Mucosa of descending colon (tissue), 3 donors: ENCODE measurements at regions not wholly inside any gene's neighbourhood (a gene's known extent, or its start where the extent isn't known, plus 50 kb on each side); places are given as distances from the start of the nearest gene placed in this dataset.

Experiments
- ATAC-seq: fragments of 200-7000 bp; cut with Tn5 transposase; one replicate; pipeline ENCODE4 v1.9.1; 2020; ENCODE audit warnings: mild to moderate bottlenecking, moderate library complexity
- DNase-seq, 3 donors: peaks; one replicate each; pipeline ENCODE4 v3.0.0-alpha.2; 2020
- H3K36me3 ChIP-seq: fragments of 200-600 bp; one replicate; pipeline ENCODE4 v1.8.0; 2021; ENCODE audit warnings: low read depth, mild to moderate bottlenecking
- H3K4me1 ChIP-seq: fragments of 200-600 bp; one replicate; pipeline ENCODE4 v1.8.0; 2021; ENCODE audit warnings: low read depth, mild to moderate bottlenecking
- H3K4me3 ChIP-seq: fragments of 200-600 bp; one replicate; pipeline ENCODE4 v1.8.0; 2021; ENCODE audit warnings: mild to moderate bottlenecking
- H3K9me3 ChIP-seq: fragments of 200-600 bp; one replicate; pipeline ENCODE4 v1.8.0; 2021; ENCODE audit warnings: mild to moderate bottlenecking
- CTCF ChIP-seq: fragments of 200-600 bp; IDR thresholded peaks from one replicate; pipeline ENCODE4 v1.8.0; 2022; ENCODE audit warnings: antibody characterized with exemption, mild to moderate bottlenecking
- intact Hi-C, 2 donors: fragments of 100-400 bp; cut with DNase I in 1 of 2; cut with micrococcal nuclease in 1 of 2; formaldehyde crosslinking; loops; one replicate each; pipeline versions ENCODE4 v1.11.0 to v1.11.1; 2022; cut with DNase I, micrococcal nuclease
- donor health status: DM: no; HTN: no; CAD: no; lungs with moderate emphysema.
- donor health status: DM: no; HTN: no; CAD: no.
- donor health status: DM: no; HTN: yes; CAD: no.

- Histone ChIP-seq H3K4me1 (no peaks in the 10 kb centered on the region), H3K4me3 (no peak overlapping the region), H3K36me3 (no peaks in the 10 kb centered on the region), H3K9me3 (no peaks in the 10 kb centered on the region)
- intact Hi-C loops, result no loop called here
- DNase-seq (no peak), ATAC-seq (no peak)
- no peak for TF ChIP-seq CTCF
These were observed 197.0 kb downstream of the CLIC5 start for GRCh38 chr6:45818655-45819054.

DNA sequence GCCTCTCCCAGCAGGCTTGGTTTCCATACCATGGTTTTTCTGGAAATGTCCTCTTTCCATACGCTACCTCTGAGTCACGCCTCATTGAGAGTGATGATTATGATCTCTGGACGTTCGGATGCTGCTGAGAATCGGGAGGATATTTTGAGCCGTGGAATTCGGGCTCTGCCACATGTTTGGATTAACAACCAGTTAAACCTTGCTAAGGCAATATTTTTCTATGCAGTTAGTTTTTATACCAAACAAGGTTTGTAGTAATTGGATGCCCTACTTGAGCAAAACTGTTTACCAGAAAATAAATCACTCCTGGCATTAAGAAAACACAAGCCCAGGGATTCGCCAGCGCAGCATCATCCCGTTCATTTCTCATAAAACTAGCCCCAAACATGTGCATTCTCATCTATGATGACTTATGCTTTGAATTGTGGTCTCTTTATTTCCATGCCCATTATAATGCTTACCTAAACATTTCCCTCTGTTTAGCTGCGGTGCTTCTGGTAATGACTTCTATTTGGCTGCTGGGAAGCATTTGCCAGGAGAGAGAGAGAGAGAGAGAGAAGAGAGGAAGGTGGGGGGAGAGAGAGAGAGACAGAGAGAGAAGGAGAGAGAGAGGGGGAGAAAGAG lies 198.9 kb downstream of the CLIC5 start:
- intact Hi-C loops, result no loop called here
- Histone ChIP-seq H3K4me1 (no peaks in the 10 kb centered on the region), H3K4me3 (no peak overlapping the region), H3K9me3 (no peaks in the 10 kb centered on the region), H3K36me3 (no peaks in the 10 kb centered on the region)
- DNase-seq (no peak), ATAC-seq (no peak)
- no peak for TF ChIP-seq CTCF

GRCh38 chr6:45815466-45816125 lies 200.1 kb downstream of the CLIC5 start:
- TF ChIP-seq CTCF, result no peak
- Histone ChIP-seq H3K36me3 (no peaks in the 10 kb centered on the region), H3K4me1 (no peaks in the 10 kb centered on the region), H3K9me3 (no peaks in the 10 kb centered on the region), H3K4me3 (no peak overlapping the region)
- intact Hi-C loops, result no loop called here
- ATAC-seq (no peak), DNase-seq (no peak)

- DNase-seq (no peak), ATAC-seq (no peak)
- no peak for TF ChIP-seq CTCF
- H3K4me3 ChIP-seq, result no peak overlapping the region
- no peaks in the 10 kb centered on the region for H3K4me1 ChIP-seq
- intact Hi-C loops, result no loop called here
- no peaks in the 10 kb centered on the region for H3K36me3 ChIP-seq
- H3K9me3 ChIP-seq, result no peaks in the 10 kb centered on the region
These were observed 200.9 kb downstream of the CLIC5 start for GRCh38 chr6:45814772-45815171.

DNA sequence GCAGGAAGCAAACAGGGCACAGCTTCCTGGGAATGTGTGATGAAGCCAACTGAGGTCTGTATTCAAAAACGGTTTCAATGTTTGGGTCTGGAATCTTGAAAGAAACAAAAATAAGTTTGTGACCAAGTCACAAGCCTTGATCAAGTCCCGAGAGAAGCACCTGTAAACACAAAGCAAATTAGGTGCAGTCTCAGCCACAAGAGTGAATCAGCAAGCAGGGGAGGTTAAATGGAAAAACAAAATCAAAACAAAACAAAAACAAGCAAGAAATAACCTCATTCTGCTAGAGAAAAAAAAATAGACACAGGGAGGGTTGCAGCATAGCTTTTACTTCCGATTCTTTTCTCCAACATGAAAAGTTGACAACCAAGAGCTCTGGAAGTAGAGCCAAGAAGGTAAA lies 201.7 kb downstream of the CLIC5 start:
- H3K4me3 ChIP-seq, result no peak overlapping the region
- H3K36me3 ChIP-seq, result no peaks in the 10 kb centered on the region
- no peaks in the 10 kb centered on the region for H3K9me3 ChIP-seq
- peak; percentile 13 for ATAC-seq
- H3K4me1 ChIP-seq, result no peaks in the 10 kb centered on the region
- no peak for TF ChIP-seq CTCF
- intact Hi-C loops, result no loop called here
- no peak for DNase-seq

DNA sequence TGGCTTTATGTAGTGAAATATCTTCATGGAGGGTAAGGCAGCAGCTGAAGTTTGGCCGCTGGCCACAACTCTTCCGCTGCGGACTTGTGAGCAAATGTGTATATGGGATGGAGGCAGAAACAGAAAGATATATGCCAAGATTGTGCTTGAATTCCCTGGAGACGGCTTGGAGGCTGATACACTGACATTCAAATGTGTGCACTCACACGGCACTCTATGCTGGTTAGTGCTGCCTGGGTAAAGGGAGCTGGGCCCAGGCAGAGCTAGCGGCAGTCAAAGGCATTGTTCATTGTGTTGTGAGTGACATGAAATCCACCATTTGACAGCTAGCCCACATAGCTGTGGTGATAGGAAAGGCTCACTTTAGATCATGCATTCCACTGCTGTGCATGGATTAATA lies 202.7 kb downstream of the CLIC5 start:
- intact Hi-C loops, result no loop called here
- no peak overlapping the region for H3K4me3 ChIP-seq
- DNase-seq (no peak), ATAC-seq (no peak)
- H3K4me1 ChIP-seq, result no peaks in the 10 kb centered on the region
- H3K9me3 ChIP-seq, result no peaks in the 10 kb centered on the region
- H3K36me3 ChIP-seq, result no peaks in the 10 kb centered on the region
- no peak for TF ChIP-seq CTCF
